ENCODE measurements at regions not wholly inside any gene's neighbourhood (a gene's known extent, or its start where the extent isn't known, plus 50 kb on each side); places are given as distances from the start of the nearest gene placed in this dataset.

DNA sequence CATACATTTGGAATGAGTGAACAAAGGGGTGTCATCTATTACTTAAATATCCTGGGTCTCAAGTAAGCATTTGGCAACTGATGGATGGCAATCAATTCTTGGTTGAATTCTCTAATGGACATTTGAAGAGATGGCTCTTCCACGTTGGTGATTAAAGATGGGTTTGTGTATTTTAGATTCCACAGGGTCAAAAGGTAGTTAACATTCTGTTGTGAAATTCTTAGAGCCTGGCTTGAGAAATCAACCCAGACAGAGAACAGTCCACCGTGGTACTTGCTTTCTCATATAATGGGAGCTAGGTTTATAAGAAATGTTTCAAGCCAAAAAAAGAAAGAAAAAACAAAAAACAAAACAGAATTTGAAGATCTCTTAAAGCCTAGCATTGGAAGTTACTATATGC lies 355.9 kb upstream of the PITX2 start:
- no peak for FAIRE-seq
- POLR2A ChIA-PET: no interaction called here
- TF ChIP-seq, protein P1, sequence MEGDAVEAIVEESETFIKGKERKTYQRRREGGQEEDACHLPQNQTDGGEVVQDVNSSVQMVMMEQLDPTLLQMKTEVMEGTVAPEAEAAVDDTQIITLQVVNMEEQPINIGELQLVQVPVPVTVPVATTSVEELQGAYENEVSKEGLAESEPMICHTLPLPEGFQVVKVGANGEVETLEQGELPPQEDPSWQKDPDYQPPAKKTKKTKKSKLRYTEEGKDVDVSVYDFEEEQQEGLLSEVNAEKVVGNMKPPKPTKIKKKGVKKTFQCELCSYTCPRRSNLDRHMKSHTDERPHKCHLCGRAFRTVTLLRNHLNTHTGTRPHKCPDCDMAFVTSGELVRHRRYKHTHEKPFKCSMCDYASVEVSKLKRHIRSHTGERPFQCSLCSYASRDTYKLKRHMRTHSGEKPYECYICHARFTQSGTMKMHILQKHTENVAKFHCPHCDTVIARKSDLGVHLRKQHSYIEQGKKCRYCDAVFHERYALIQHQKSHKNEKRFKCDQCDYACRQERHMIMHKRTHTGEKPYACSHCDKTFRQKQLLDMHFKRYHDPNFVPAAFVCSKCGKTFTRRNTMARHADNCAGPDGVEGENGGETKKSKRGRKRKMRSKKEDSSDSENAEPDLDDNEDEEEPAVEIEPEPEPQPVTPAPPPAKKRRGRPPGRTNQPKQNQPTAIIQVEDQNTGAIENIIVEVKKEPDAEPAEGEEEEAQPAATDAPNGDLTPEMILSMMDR (IDR thresholded peaks at IDR 0.05): no peak
- TF ChIP-seq TP53 (CRISPR knock-in tag; IDR thresholded peaks at IDR 0.05): no peak

DNA sequence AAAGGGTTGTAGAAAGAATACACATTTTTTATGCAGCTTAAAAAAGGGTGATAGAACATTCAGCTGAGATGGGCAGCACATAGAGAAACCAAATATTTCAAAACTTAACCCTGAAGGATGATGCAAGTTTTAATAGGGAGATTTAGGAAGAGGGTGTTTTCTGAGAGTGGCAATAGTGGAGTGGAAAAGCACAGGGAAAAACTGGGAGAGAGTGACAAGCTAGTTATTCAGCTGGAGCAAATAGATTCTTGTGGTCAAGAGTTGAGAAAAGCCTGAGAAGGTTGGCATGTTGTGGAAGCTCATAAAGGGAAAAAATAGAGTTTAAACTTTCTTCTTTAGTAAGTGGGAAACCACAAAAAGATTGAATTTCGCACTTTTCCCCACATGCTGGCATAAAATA lies 359.6 kb upstream of the PITX2 start:
- TF ChIP-seq HOXB5 (CRISPR knock-in tag; IDR thresholded peaks at IDR 0.05): no peak
- TF ChIP-seq HOXA7 (CRISPR knock-in tag; IDR thresholded peaks at IDR 0.05): no peak
- no peak for TF ChIP-seq BCL3 (IDR thresholded peaks at IDR 0.05)
- no peak for TF ChIP-seq NR3C1 (IDR thresholded peaks at IDR 0.05)
- no peak for TF ChIP-seq RAD21 (conservative IDR thresholded peaks at IDR 0.05 in 1 of 2, IDR thresholded peaks at IDR 0.05 in 1 of 2)
- TF ChIP-seq GATA3 (IDR thresholded peaks at IDR 0.05; ENCODE audit: borderline replicate concordance): no peak
- no peak for ATAC-seq
- no peak overlapping the region for H3K4me3 ChIP-seq
- H3K27ac ChIP-seq: no peak overlapping the region
- ChIA-PET CTCF (no interaction called here), POLR2A (no interaction called here)
- WGBS (ENCODE audit: missing lambda C conversion rate): 6% methylated on average over 1 of the region's 1 CpG
- H3K4me2 ChIP-seq: no peak overlapping the region
- FAIRE-seq: no peak
- no peaks in the 10 kb centered on the region for H3K9me3 ChIP-seq
- no peaks in the 10 kb centered on the region for H3K4me1 ChIP-seq
- no peak for DNase-seq (ENCODE audit: low read depth in 1 of 2, low spot score in 1 of 2)

More for the DNA sequence above, 355.9 kb upstream of the PITX2 start:
- CTCF ChIA-PET: interaction anchor here (1.2 kb wide), 1 partner anchor 30 kb away, joined by 3 read pairs; no protein-coding TSS in a partner anchor
- Histone ChIP-seq H3K27ac (no peak overlapping the region), H3K4me1 (no peaks in the 10 kb centered on the region), H3K4me3 (no peak overlapping the region), H3K9me3 (no peaks in the 10 kb centered on the region), H3K4me2 (no peak overlapping the region)
- 0% methylated on average over 2 of the region's 2 CpGs for WGBS (ENCODE audit: missing lambda C conversion rate)
- no peak for DNase-seq (ENCODE audit: low read depth in 1 of 2, low spot score in 1 of 2)
- no peak for ATAC-seq

- ATAC-seq: no peak
- FAIRE-seq: no peak
- no peak overlapping the region for H3K4me3 ChIP-seq
- 31% methylated on average over 4 of the region's 4 CpGs for WGBS (ENCODE audit: missing lambda C conversion rate)
- TF ChIP-seq BHLHE40 (IDR thresholded peaks at IDR 0.05; ENCODE audit: low read depth, low read length) (no peak), GATA3 (IDR thresholded peaks at IDR 0.05; ENCODE audit: borderline replicate concordance) (no peak), REST (IDR thresholded peaks at IDR 0.05) (no peak), MYC (IDR thresholded peaks at IDR 0.05; ENCODE audit: borderline replicate concordance, low read length) (no peak), ELK1 (IDR thresholded peaks at IDR 0.05; ENCODE audit: low read depth, low read length) (no peak), ZC3H11A (IDR thresholded peaks at IDR 0.05) (no peak), NR3C1 (IDR thresholded peaks at IDR 0.05) (no peak), ZSCAN20 (CRISPR knock-in tag; IDR thresholded peaks at IDR 0.05) (no peak), MAZ (IDR thresholded peaks at IDR 0.05; ENCODE audit: borderline replicate concordance, low read depth, low read length) (no peak), TFCP2L1 (CRISPR knock-in tag; IDR thresholded peaks at IDR 0.05) (no peak), RARB (CRISPR knock-in tag; IDR thresholded peaks at IDR 0.05) (no peak), HOXB5 (CRISPR knock-in tag; IDR thresholded peaks at IDR 0.05) (no peak)
- TF ChIP-seq, protein P2, sequence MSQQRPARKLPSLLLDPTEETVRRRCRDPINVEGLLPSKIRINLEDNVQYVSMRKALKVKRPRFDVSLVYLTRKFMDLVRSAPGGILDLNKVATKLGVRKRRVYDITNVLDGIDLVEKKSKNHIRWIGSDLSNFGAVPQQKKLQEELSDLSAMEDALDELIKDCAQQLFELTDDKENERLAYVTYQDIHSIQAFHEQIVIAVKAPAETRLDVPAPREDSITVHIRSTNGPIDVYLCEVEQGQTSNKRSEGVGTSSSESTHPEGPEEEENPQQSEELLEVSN (IDR thresholded peaks at IDR 0.05; ENCODE audit: borderline replicate concordance, low read depth): no peak
- H3K9me3 ChIP-seq: no peaks in the 10 kb centered on the region
- ChIA-PET POLR2A (no interaction called here), CTCF (no interaction called here)
- DNase-seq (ENCODE audit: low read depth in 1 of 2, low spot score in 1 of 2): no peak
- no peak overlapping the region for H3K27ac ChIP-seq
- H3K4me2 ChIP-seq: no peak overlapping the region
- no peaks in the 10 kb centered on the region for H3K4me1 ChIP-seq
These were observed 365.8 kb upstream of the PITX2 start for GRCh38 chr4:110988722-110989121.
